HEK293T (cell line): ENCODE measurements at regions not wholly inside any gene's neighbourhood (a gene's known extent, or its start where the extent isn't known, plus 50 kb on each side); places are given as distances from the start of the nearest gene placed in this dataset.

ENCODE experiments used
- CTCF ChIA-PET: fragments of 350-600 bp; formaldehyde crosslinking; extraction: SDS; loops from one replicate; lab custom pipeline; 2021; ENCODE audit warnings: antibody characterized with exemption, inconsistent platforms; lab: Yijun Ruan, JAX
- POLR2A ChIA-PET: fragments of 350-600 bp; formaldehyde crosslinking; extraction: SDS; loops from one replicate; lab custom pipeline; 2020; ENCODE audit warnings: antibody characterized with exemption, inconsistent platforms; lab: Yijun Ruan, JAX
- DNase-seq: peaks from one replicate; pipeline ENCODE4 v3.0.0; 2012; ENCODE audit warnings: mixed read lengths; ENCODE audit errors: extremely low spot score
- ARNT ChIP-seq: fragments of 450-650 bp; IDR thresholded peaks from 2 replicates; pipeline ENCODE4 v1.6.1; 2017; ENCODE audit warnings: mild to moderate bottlenecking
- BHLHE40 ChIP-seq: fragments of 450-650 bp; IDR thresholded peaks from 2 replicates; pipeline ENCODE4 v1.6.1; 2016; ENCODE audit warnings: mild to moderate bottlenecking, moderate library complexity, borderline replicate concordance
- CTBP1 ChIP-seq: fragments of 450-650 bp; IDR thresholded peaks from 2 replicates; pipeline ENCODE4 v1.6.1; 2016; ENCODE audit warnings: borderline replicate concordance
- ELF4 ChIP-seq: fragments of 450-650 bp; IDR thresholded peaks from 2 replicates; pipeline ENCODE4 v1.6.1; 2017; ENCODE audit warnings: antibody characterized with exemption
- FOXA1 ChIP-seq: fragments of 450-650 bp; IDR thresholded peaks from 2 replicates; pipeline ENCODE4 v1.6.1; 2016; ENCODE audit warnings: mild to moderate bottlenecking
- FOXK2 ChIP-seq: fragments of 450-650 bp; IDR thresholded peaks from 2 replicates; pipeline ENCODE4 v1.6.1; 2016; ENCODE audit warnings: mild to moderate bottlenecking
- FOXM1 ChIP-seq: fragments of 450-650 bp; IDR thresholded peaks from 2 replicates; pipeline ENCODE4 v1.6.1; 2017; ENCODE audit warnings: mild to moderate bottlenecking, borderline replicate concordance
- HDGF ChIP-seq: fragments of 450-650 bp; IDR thresholded peaks from 2 replicates; pipeline ENCODE4 v1.6.1; 2017; ENCODE audit warnings: antibody characterized with exemption, borderline replicate concordance
- L3MBTL2 ChIP-seq: fragments of 450-650 bp; conservative IDR thresholded peaks from 2 replicates; pipeline ENCODE4 v1.6.1; 2016; ENCODE audit warnings: mild to moderate bottlenecking
- LEF1 ChIP-seq: fragments of 450-650 bp; IDR thresholded peaks from 2 replicates; pipeline ENCODE4 v1.6.1; 2017; ENCODE audit warnings: mild to moderate bottlenecking, borderline replicate concordance
- NFRKB ChIP-seq: fragments of 450-650 bp; IDR thresholded peaks from 2 replicates; pipeline ENCODE4 v1.6.1; 2016; ENCODE audit warnings: mild to moderate bottlenecking, moderate library complexity
- PKNOX1 ChIP-seq: fragments of 450-650 bp; IDR thresholded peaks from 2 replicates; pipeline ENCODE4 v1.6.1; 2016
- SP1 ChIP-seq: fragments of 450-650 bp; IDR thresholded peaks from 2 replicates; pipeline ENCODE4 v1.6.1; 2017
- SUZ12 ChIP-seq: fragments of 450-650 bp; IDR thresholded peaks from 2 replicates; pipeline ENCODE4 v1.6.1; 2016; ENCODE audit warnings: mild to moderate bottlenecking
- TARDBP ChIP-seq: fragments of 450-650 bp; IDR thresholded peaks from 2 replicates; pipeline ENCODE4 v1.6.1; 2016
- ZNF384 ChIP-seq: fragments of 450-650 bp; IDR thresholded peaks from 2 replicates; pipeline ENCODE4 v1.6.1; 2016

GRCh38 chr1:102365071-102365470, 368.3 kb upstream of the OLFM3 start:
- POLR2A ChIA-PET, result no interaction called here
- CTCF ChIA-PET, result no interaction called here
- no peak for DNase-seq
- TF ChIP-seq FOXA1, result no peak
- TF ChIP-seq ELF4, result no peak
- TF ChIP-seq FOXK2, result no peak
- TF ChIP-seq SP1, result no peak

- TF ChIP-seq SP1 (no peak), TARDBP (no peak), BHLHE40 (no peak), LEF1 (no peak), ZNF384 (no peak), CTBP1 (no peak), FOXK2 (no peak), ELF4 (no peak), FOXM1 (no peak), ARNT (no peak), NFRKB (no peak), FOXA1 (no peak), HDGF (no peak), L3MBTL2 (no peak), PKNOX1 (no peak), SUZ12 (no peak)
- no peak for DNase-seq
- ChIA-PET POLR2A (no interaction called here), CTCF (no interaction called here)
Measured at GRCh38 chr1:102336602-102337001, 339.9 kb upstream of the OLFM3 start.

- DNase-seq, result no peak
- ChIA-PET CTCF (no interaction called here), POLR2A (no interaction called here)
- no peak for TF ChIP-seq L3MBTL2
- TF ChIP-seq ARNT, result no peak
- no peak for TF ChIP-seq FOXA1
Measured at GRCh38 chr1:102318104-102318806, 321.5 kb upstream of the OLFM3 start.

- ChIA-PET POLR2A (no interaction called here), CTCF (no interaction called here)
- no peak for DNase-seq
- TF ChIP-seq PKNOX1 (no peak), NFRKB (no peak), SUZ12 (no peak), ELF4 (no peak), TARDBP (no peak), BHLHE40 (no peak), ZNF384 (no peak), HDGF (no peak), FOXA1 (no peak), ARNT (no peak), FOXK2 (no peak), LEF1 (no peak), CTBP1 (no peak), L3MBTL2 (no peak), FOXM1 (no peak), SP1 (no peak)
Measured at GRCh38 chr1:102315096-102315495, 318.4 kb upstream of the OLFM3 start.

- DNase-seq, result no peak
- no peak for TF ChIP-seq LEF1
- no peak for TF ChIP-seq FOXM1
- no peak for TF ChIP-seq L3MBTL2
- no peak for TF ChIP-seq FOXK2
- no peak for TF ChIP-seq HDGF
- no peak for TF ChIP-seq SP1
- TF ChIP-seq FOXA1, result no peak
- no peak for TF ChIP-seq CTBP1
- no peak for TF ChIP-seq NFRKB
- TF ChIP-seq ARNT, result no peak
- no peak for TF ChIP-seq ELF4
- TF ChIP-seq SUZ12, result no peak
- no peak for TF ChIP-seq BHLHE40
- ChIA-PET CTCF (no interaction called here), POLR2A (no interaction called here)
Measured at GRCh38 chr1:102296116-102296515, 299.4 kb upstream of the OLFM3 start.

- DNase-seq, result no peak
- CTCF ChIA-PET, result no interaction called here
- TF ChIP-seq ELF4, result no peak
- TF ChIP-seq HDGF, result no peak
- no peak for TF ChIP-seq CTBP1
- TF ChIP-seq L3MBTL2, result no peak
- no peak for TF ChIP-seq SUZ12
- TF ChIP-seq ZNF384, result no peak
- no peak for TF ChIP-seq TARDBP
- no peak for TF ChIP-seq FOXK2
- TF ChIP-seq LEF1, result no peak
- no peak for TF ChIP-seq SP1
- no peak for TF ChIP-seq PKNOX1
- no peak for TF ChIP-seq FOXM1
- TF ChIP-seq FOXA1, result no peak
- POLR2A ChIA-PET, result no interaction called here
Measured at GRCh38 chr1:102282955-102283354, 286.2 kb upstream of the OLFM3 start.

- TF ChIP-seq L3MBTL2, result no peak
- TF ChIP-seq FOXA1, result no peak
- no peak for TF ChIP-seq FOXM1
- no peak for TF ChIP-seq ARNT
- TF ChIP-seq SUZ12, result no peak
- no peak for TF ChIP-seq TARDBP
- TF ChIP-seq BHLHE40, result no peak
- no peak for TF ChIP-seq SP1
- TF ChIP-seq ZNF384, result no peak
- no peak for TF ChIP-seq ELF4
- no peak for TF ChIP-seq NFRKB
- no peak for TF ChIP-seq FOXK2
- TF ChIP-seq HDGF, result no peak
- no peak for TF ChIP-seq PKNOX1
- no peak for TF ChIP-seq CTBP1
- no peak for TF ChIP-seq LEF1
- POLR2A ChIA-PET, result no interaction called here
- no peak for DNase-seq
- CTCF ChIA-PET, result no interaction called here
Measured at GRCh38 chr1:102262994-102263393, 266.3 kb upstream of the OLFM3 start.
